LNCaP clone FGC (cell line): ENCODE measurements at regions not wholly inside any gene's neighbourhood (a gene's known extent, or its start where the extent isn't known, plus 50 kb on each side); places are given as distances from the start of the nearest gene placed in this dataset.

ENCODE experiments used
- DNase-seq: peaks from one replicate; pipeline ENCODE4 v3.0.0-alpha.2; 2011; ENCODE audit warnings: low read depth
- H3K4me3 ChIP-seq: 2 replicates; pipeline ENCODE4 v1.5.1; 2011; ENCODE audit warnings: mild to moderate bottlenecking, low read depth, low read length, control low read depth
- CTCF ChIP-seq: IDR thresholded peaks from 2 replicates; pipeline ENCODE4 v1.5.1; 2012; ENCODE audit warnings: mild to moderate bottlenecking; ENCODE audit not compliant: control insufficient read depth, insufficient read depth; ENCODE audit errors: extremely low read depth

GRCh38 chr4:144288011-144288903 is 147.7 kb upstream of the GYPA start:
- H3K4me3 ChIP-seq: no peak overlapping the region
- no peak for TF ChIP-seq CTCF
- DNase-seq: no peak

GRCh38 chr4:144289667-144290428 is 149.3 kb upstream of the GYPA start:
- no peak overlapping the region for H3K4me3 ChIP-seq
- no peak for TF ChIP-seq CTCF
- no peak for DNase-seq

- TF ChIP-seq CTCF: no peak
- no peak overlapping the region for H3K4me3 ChIP-seq
- DNase-seq: no peak
Observed at GRCh38 chr4:144291164-144291563, 150.6 kb upstream of the GYPA start.

GRCh38 chr4:144294211-144294610 is 153.7 kb upstream of the GYPA start:
- H3K4me3 ChIP-seq: no peak overlapping the region
- TF ChIP-seq CTCF: no peak
- no peak for DNase-seq

GRCh38 chr4:144295286-144295995 is 154.9 kb upstream of the GYPA start:
- H3K4me3 ChIP-seq: no peak overlapping the region
- no peak for DNase-seq
- no peak for TF ChIP-seq CTCF

- no peak for TF ChIP-seq CTCF
- H3K4me3 ChIP-seq: no peak overlapping the region
- no peak for DNase-seq
Observed at GRCh38 chr4:144296941-144297340, 156.4 kb upstream of the GYPA start.
